ENCODE measurements at regions not wholly inside any gene's neighbourhood (a gene's known extent, or its start where the extent isn't known, plus 50 kb on each side); places are given as distances from the start of the nearest gene placed in this dataset.

DNA sequence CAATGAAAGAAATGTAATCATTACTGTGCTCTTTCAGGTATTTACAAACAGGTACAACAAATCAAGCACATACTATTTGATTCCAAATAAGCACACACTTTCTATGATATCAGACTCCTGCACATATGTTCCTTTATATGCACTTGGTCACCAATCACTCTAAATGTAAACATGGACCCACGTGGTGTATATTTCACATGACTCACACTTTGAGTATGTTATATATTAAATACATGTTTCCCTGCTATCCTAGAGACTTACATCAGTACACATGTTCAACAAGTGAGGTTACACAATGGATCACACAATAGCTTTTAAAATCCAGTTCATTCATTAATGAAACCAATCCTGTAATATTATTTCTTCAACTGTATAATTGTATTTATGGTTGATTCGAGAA lies 683.5 kb downstream of the NR2F2 start:
- no peak for TF ChIP-seq EZH2 (IDR thresholded peaks at IDR 0.05; ENCODE audit: low read length)
- TF ChIP-seq, protein P1, sequence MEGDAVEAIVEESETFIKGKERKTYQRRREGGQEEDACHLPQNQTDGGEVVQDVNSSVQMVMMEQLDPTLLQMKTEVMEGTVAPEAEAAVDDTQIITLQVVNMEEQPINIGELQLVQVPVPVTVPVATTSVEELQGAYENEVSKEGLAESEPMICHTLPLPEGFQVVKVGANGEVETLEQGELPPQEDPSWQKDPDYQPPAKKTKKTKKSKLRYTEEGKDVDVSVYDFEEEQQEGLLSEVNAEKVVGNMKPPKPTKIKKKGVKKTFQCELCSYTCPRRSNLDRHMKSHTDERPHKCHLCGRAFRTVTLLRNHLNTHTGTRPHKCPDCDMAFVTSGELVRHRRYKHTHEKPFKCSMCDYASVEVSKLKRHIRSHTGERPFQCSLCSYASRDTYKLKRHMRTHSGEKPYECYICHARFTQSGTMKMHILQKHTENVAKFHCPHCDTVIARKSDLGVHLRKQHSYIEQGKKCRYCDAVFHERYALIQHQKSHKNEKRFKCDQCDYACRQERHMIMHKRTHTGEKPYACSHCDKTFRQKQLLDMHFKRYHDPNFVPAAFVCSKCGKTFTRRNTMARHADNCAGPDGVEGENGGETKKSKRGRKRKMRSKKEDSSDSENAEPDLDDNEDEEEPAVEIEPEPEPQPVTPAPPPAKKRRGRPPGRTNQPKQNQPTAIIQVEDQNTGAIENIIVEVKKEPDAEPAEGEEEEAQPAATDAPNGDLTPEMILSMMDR (optimal IDR thresholded peaks at IDR 0.05 in 1 of 3, IDR thresholded peaks at IDR 0.05 in 1 of 3, conservative IDR thresholded peaks at IDR 0.05 in 1 of 3; ENCODE audit: extremely low read depth in 1 of 3, insufficient read depth in 2 of 3, low read length in 3 of 3): no peak
- Histone ChIP-seq H2AFZ (ENCODE audit: control insufficient read depth, low read length) (no peak overlapping the region), H3K27ac (ENCODE audit: control insufficient read depth, insufficient read depth, low read length) (no peak overlapping the region), H3K36me3 (ENCODE audit: control insufficient read depth in 2 of 2, extremely low read depth in 1 of 2, insufficient read depth in 2 of 2, low read length in 2 of 2) (no peaks in the 10 kb centered on the region), H3K4me2 (ENCODE audit: control insufficient read depth, extremely low read depth, insufficient read depth, low read depth, low read length) (no peak overlapping the region), H3K9me3 (ENCODE audit: control insufficient read depth, low read depth, low read length) (peaks cover 2% of the 10 kb centered on the region), H3K27me3 (ENCODE audit: control insufficient read depth, extremely low read depth, insufficient read depth, low read length) (no peaks in the 10 kb centered on the region), H4K20me1 (ENCODE audit: control insufficient read depth, extremely low read depth, insufficient read depth, low read length) (no peaks in the 10 kb centered on the region), H3K4me3 (ENCODE audit: control insufficient read depth in 2 of 3, extremely low read depth in 1 of 3, insufficient read depth in 2 of 3, low read depth in 1 of 3, low read length in 3 of 3) (no peak overlapping the region), H3K9ac (ENCODE audit: control insufficient read depth, extremely low read depth, insufficient read depth, low read length) (no peak overlapping the region), H3K4me1 (ENCODE audit: control insufficient read depth, extremely low read depth, insufficient read depth, low read length) (no peaks in the 10 kb centered on the region), H3K9me1 (ENCODE audit: control insufficient read depth, extremely low read depth, insufficient read depth, low read length) (no peaks in the 10 kb centered on the region), H3K79me2 (ENCODE audit: control insufficient read depth, insufficient read depth, low read length) (no peaks in the 10 kb centered on the region)
- DNase-seq (ENCODE audit: low read depth, low spot score) (no peak), FAIRE-seq (no peak)
- dilution Hi-C loops (cut with MboI; ENCODE audit: extremely low pct_ligation_motif_present, low sequenced_read_pairs): no loop called here

DNA sequence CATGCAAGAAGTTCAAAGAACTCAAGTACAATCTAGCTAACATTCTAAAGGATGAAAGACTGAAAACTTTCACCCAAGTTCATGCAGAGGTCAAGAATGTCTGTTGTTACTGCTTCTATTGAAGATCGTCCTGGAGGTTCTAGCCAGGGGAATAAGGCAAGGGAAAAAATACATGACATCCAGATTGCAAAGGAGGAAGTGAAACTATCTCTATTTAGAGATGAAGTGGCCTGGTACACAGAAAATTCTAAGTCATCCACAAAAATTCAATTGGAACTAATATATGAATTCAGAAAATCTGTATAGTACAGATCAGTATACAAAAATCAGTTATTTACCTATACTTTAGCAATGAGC lies 693.0 kb downstream of the NR2F2 start:
- no peak overlapping the region for H3K4me2 ChIP-seq (ENCODE audit: control insufficient read depth, extremely low read depth, insufficient read depth, low read depth, low read length)
- H3K36me3 ChIP-seq (ENCODE audit: control insufficient read depth in 2 of 2, extremely low read depth in 1 of 2, insufficient read depth in 2 of 2, low read length in 2 of 2): no peaks in the 10 kb centered on the region
- H3K27me3 ChIP-seq (ENCODE audit: control insufficient read depth, extremely low read depth, insufficient read depth, low read length): no peaks in the 10 kb centered on the region
- H3K9me3 ChIP-seq (ENCODE audit: control insufficient read depth, low read depth, low read length): no peaks in the 10 kb centered on the region
- TF ChIP-seq EZH2 (IDR thresholded peaks at IDR 0.05; ENCODE audit: low read length): no peak
- TF ChIP-seq, protein P1 (optimal IDR thresholded peaks at IDR 0.05 in 1 of 3, IDR thresholded peaks at IDR 0.05 in 1 of 3, conservative IDR thresholded peaks at IDR 0.05 in 1 of 3; ENCODE audit: extremely low read depth in 1 of 3, insufficient read depth in 2 of 3, low read length in 3 of 3): no peak
- H3K27ac ChIP-seq (ENCODE audit: control insufficient read depth, insufficient read depth, low read length): no peak overlapping the region
- H3K9ac ChIP-seq (ENCODE audit: control insufficient read depth, extremely low read depth, insufficient read depth, low read length): no peak overlapping the region
- FAIRE-seq (no peak), DNase-seq (ENCODE audit: low read depth, low spot score) (no peak)
- no peak overlapping the region for H2AFZ ChIP-seq (ENCODE audit: control insufficient read depth, low read length)
- H3K4me3 ChIP-seq (ENCODE audit: control insufficient read depth in 2 of 3, extremely low read depth in 1 of 3, insufficient read depth in 2 of 3, low read depth in 1 of 3, low read length in 3 of 3): no peak overlapping the region
- dilution Hi-C loops (cut with MboI; ENCODE audit: extremely low pct_ligation_motif_present, low sequenced_read_pairs): no loop called here
- H3K4me1 ChIP-seq (ENCODE audit: control insufficient read depth, extremely low read depth, insufficient read depth, low read length): no peaks in the 10 kb centered on the region
- H4K20me1 ChIP-seq (ENCODE audit: control insufficient read depth, extremely low read depth, insufficient read depth, low read length): no peaks in the 10 kb centered on the region
- H3K79me2 ChIP-seq (ENCODE audit: control insufficient read depth, insufficient read depth, low read length): no peaks in the 10 kb centered on the region
- H3K9me1 ChIP-seq (ENCODE audit: control insufficient read depth, extremely low read depth, insufficient read depth, low read length): no peaks in the 10 kb centered on the region
